BJ (cell line): ENCODE measurements at regions not wholly inside any gene's neighbourhood (a gene's known extent, or its start where the extent isn't known, plus 50 kb on each side); places are given as distances from the start of the nearest gene placed in this dataset.

ENCODE experiments used
- CTCF ChIA-PET: fragments of 350-600 bp; formaldehyde crosslinking; extraction: SDS; loops from one replicate; lab custom pipeline; 2021; ENCODE audit warnings: antibody characterized with exemption, inconsistent platforms; lab: Yijun Ruan, JAX
- POLR2A ChIA-PET: fragments of 300-600 bp; sonication (Branson Sonifier 250); formaldehyde crosslinking; extraction: SDS; loops from one replicate; lab custom pipeline; 2021; ENCODE audit warnings: antibody characterized with exemption; lab: Charles Lee
- DNase-seq: peaks from one replicate; pipeline ENCODE4 v3.0.0-alpha.2; 2011; ENCODE audit warnings: low read depth
- H3K27me3 ChIP-seq: 2 replicates; pipeline ENCODE4 v1.6.0; 2011; ENCODE audit warnings: low read length; ENCODE audit not compliant: control insufficient read depth, insufficient read depth
- H3K36me3 ChIP-seq: 2 replicates; pipeline ENCODE4 v1.5.1; 2011; ENCODE audit warnings: low read length; ENCODE audit not compliant: control insufficient read depth, insufficient read depth
- H3K4me3 ChIP-seq: 2 replicates; pipeline ENCODE4 v1.5.1; 2011; ENCODE audit warnings: low read depth, mild to moderate bottlenecking, control low read depth, low read length
- CTCF ChIP-seq: IDR thresholded peaks from 2 replicates; pipeline ENCODE4 v1.5.1; 2011; ENCODE audit warnings: low read depth, mild to moderate bottlenecking, control low read depth, inconsistent platforms, low read length, moderate library complexity; ENCODE audit not compliant: insufficient read depth

GRCh38 chr4:57910151-57910550, 800.0 kb upstream of the IGFBP7 start:
- ChIA-PET CTCF (no interaction called here), POLR2A (no interaction called here)

GRCh38 chr4:57905965-57906364, 795.8 kb upstream of the IGFBP7 start:
- DNase-seq, result no peak
- Histone ChIP-seq H3K27me3 (no peaks in the 10 kb centered on the region), H3K4me3 (no peak overlapping the region), H3K36me3 (no peaks in the 10 kb centered on the region)
- ChIA-PET CTCF (no interaction called here), POLR2A (no interaction called here)
- no peak for TF ChIP-seq CTCF

More at GRCh38 chr4:57910151-57910550, 800.0 kb upstream of the IGFBP7 start:
- Histone ChIP-seq H3K27me3 (no peaks in the 10 kb centered on the region), H3K36me3 (no peaks in the 10 kb centered on the region), H3K4me3 (no peak overlapping the region)
- no peak for TF ChIP-seq CTCF
- DNase-seq, result no peak

GRCh38 chr4:57877047-57877458, 766.9 kb upstream of the IGFBP7 start:
- CTCF ChIA-PET, result no interaction called here
- POLR2A ChIA-PET, result no interaction called here
- Histone ChIP-seq H3K36me3 (no peaks in the 10 kb centered on the region), H3K27me3 (no peaks in the 10 kb centered on the region), H3K4me3 (no peak overlapping the region)
- no peak for TF ChIP-seq CTCF
- DNase-seq, result no peak

- Histone ChIP-seq H3K4me3 (no peak overlapping the region), H3K36me3 (no peaks in the 10 kb centered on the region), H3K27me3 (no peaks in the 10 kb centered on the region)
- DNase-seq, result no peak
- ChIA-PET POLR2A (no interaction called here), CTCF (no interaction called here)
- no peak for TF ChIP-seq CTCF
Measured at GRCh38 chr4:57875829-57876392, 765.7 kb upstream of the IGFBP7 start.

- TF ChIP-seq CTCF, result no peak
- CTCF ChIA-PET, result no interaction called here
- POLR2A ChIA-PET, result no interaction called here
- Histone ChIP-seq H3K4me3 (no peak overlapping the region), H3K36me3 (no peaks in the 10 kb centered on the region), H3K27me3 (no peaks in the 10 kb centered on the region)
- no peak for DNase-seq
Measured at GRCh38 chr4:57866468-57867171, 756.4 kb upstream of the IGFBP7 start.
